ENCODE measurements at regions not wholly inside any gene's neighbourhood (a gene's known extent, or its start where the extent isn't known, plus 50 kb on each side); places are given as distances from the start of the nearest gene placed in this dataset.

DNA sequence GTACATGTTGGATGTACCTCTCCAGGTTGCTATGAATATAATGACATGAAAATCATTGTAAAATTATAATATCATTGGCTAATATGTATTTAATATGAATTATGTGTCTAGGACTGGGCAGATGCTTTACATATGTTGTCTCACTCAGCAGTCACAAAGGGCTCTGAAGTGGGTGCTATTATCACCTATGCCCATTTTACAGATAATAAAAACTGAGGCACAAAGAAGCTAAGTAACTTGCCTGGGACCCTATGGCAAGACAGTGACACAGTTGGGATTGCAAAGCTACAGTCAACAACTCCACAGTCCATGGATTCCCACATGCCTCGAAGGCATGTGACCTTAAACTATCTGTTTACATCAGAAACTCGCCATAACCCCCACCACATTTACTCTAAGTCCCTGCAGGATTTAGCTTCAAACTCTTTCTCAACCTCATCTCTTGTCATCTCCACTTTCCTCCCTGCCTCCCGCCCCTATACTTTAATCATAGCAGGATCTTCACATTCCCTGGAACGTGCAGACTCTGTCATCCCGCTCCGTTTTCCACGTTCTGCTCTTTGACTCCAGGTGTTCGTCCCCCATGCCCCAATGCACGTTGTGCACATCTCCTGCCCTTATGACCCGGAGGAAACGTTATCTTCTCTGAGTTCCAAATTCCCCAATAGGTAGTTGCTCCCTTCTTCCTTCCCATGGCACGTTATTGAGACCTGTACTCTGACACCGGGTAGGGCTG is 143.0 kb upstream of the NRIP1 start:
- TF ChIP-seq CTCF (conservative IDR thresholded peaks at IDR 0.05) (no peak), ZFX (IDR thresholded peaks at IDR 0.05) (no peak)

All from C4-2B (cell line).